Stimulated activated CD4-positive, alpha-beta T cell treated with anti-CD3 and anti-CD28 coated beads, Interleukin-1b, Interleukin-23, amount 100 ng/mL, for 4 hours (primary cell): ENCODE measurements at regions not wholly inside any gene's neighbourhood (a gene's known extent, or its start where the extent isn't known, plus 50 kb on each side); places are given as distances from the start of the nearest gene placed in this dataset.

Experiments used
- DNase-seq, 2 donors: peaks; one replicate each; pipeline ENCODE4 v3.0.0-alpha.2; 2020; ENCODE audit warnings: low read depth in 2 of 2

GRCh38 chr10:3853547-3854303, 68.7 kb upstream of the KLF6 start:
- DNase-seq = no peak

- DNase-seq = no peak
Observed at GRCh38 chr10:3853016-3853415, 68.0 kb upstream of the KLF6 start.

- peak; percentile 23 to 49 for DNase-seq
Observed at GRCh38 chr10:3852147-3852904, 67.3 kb upstream of the KLF6 start.

- DNase-seq = no peak
Observed at GRCh38 chr10:3850999-3851937, 66.3 kb upstream of the KLF6 start.

- DNase-seq = no peak
Observed at GRCh38 chr10:3848775-3849635, 64.0 kb upstream of the KLF6 start.

- DNase-seq = no peak
Observed at GRCh38 chr10:3848005-3848774, 63.2 kb upstream of the KLF6 start.

GRCh38 chr10:3846736-3847135, 61.7 kb upstream of the KLF6 start:
- DNase-seq = no peak

GRCh38 chr10:3844491-3845025, 59.5 kb upstream of the KLF6 start:
- DNase-seq = no peak

GRCh38 chr10:3838460-3839437, 53.7 kb upstream of the KLF6 start:
- no peak for DNase-seq

GRCh38 chr10:3837647-3838459, 52.8 kb upstream of the KLF6 start:
- no peak for DNase-seq

GRCh38 chr10:3836222-3836820, 51.3 kb upstream of the KLF6 start:
- DNase-seq = no peak

GRCh38 chr10:3835770-3836169, 50.8 kb upstream of the KLF6 start:
- no peak for DNase-seq

- DNase-seq = no peak
Observed at GRCh38 chr10:3834947-3835346, 49.9 kb upstream of the KLF6 start.
